ENCODE measurements at regions not wholly inside any gene's neighbourhood (a gene's known extent, or its start where the extent isn't known, plus 50 kb on each side); places are given as distances from the start of the nearest gene placed in this dataset.
"Not testable (repeated sequence)": the region's sequence is repeated elsewhere in the genome, so short reads cannot be mapped to it uniquely, and the experiment has no call there.

DNA sequence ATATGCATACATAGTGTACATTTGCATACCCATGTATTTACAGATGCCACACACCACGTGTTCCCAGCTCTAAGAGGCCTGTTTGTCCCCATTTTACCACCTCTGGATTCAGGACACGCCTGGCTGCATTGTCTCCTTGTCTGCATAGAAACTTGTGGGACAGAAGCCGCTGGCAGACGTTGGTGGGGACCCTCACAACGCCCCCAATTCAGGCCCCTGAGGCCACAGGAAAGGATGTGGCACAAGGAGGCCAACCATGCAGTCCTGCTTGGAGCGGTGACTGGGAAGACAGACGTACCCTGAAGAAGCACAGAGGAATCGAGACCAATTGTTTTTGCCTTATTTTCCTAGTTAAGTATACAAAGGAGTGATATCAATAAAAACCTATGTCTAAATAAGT, 96.1 kb downstream of the ANKRD10 start:
- no peak for TF ChIP-seq CTCF (IDR thresholded peaks at IDR 0.05; ENCODE audit: low read depth, low read length, missing control alignments)
- DNase-seq (ENCODE audit: low read depth): no peak
- no peak overlapping the region for H3K4me3 ChIP-seq (ENCODE audit: low read depth, low read length)
- in situ Hi-C loops (cut with HindIII; ENCODE audit: low sequenced_read_pairs): loop anchor here (25.0 kb wide), 1 partner anchor 206 kb away; the partner anchor contains the start of gene NAXD

DNA sequence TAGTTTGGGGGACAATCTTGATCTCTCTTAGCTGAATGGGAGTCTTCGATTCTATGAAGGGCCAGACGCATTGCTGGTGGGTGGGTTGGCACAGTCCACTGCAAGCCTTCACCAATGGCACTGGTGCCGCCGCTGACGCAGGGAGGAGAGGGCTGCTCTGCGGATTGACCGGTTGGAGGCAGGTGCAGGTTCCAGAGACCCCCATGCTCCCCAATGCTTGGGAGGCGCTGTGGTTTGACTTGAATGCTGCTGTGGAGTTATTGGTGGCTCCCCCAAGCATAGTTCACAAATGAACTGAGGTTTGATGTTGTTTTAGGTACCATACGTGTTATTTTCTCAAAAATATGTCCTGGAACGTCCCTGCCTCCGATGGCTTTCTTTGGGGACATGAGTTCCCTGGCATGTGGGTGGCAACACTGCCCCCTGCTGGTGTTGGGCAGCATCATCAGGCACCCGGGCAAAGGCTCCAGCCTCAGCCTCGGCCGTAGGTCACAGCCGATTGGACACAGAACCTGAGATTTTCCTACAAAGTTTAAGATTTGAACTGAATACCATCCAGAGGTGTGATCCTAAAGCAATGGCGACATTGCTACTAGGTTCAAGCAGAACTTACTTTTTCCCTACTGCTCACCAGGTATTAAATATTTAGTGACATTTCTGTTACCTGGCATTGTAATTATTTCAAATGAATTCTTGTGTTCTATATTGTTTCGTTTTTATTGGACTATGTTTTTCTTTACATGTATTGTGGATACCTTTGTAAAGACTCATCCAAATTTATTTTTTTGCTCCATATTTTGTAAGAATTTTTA, 95.5 kb downstream of the ANKRD10 start:
- H3K4me3 ChIP-seq (ENCODE audit: low read depth, low read length): no peak overlapping the region
- TF ChIP-seq CTCF (IDR thresholded peaks at IDR 0.05; ENCODE audit: low read depth, low read length, missing control alignments): peak; percentile 96
- in situ Hi-C loops (cut with HindIII; ENCODE audit: low sequenced_read_pairs): loop anchor here (25.0 kb wide), 1 partner anchor 207 kb away; the partner anchor contains the start of gene NAXD
- DNase-seq (ENCODE audit: low read depth): peak; percentile 24

DNA sequence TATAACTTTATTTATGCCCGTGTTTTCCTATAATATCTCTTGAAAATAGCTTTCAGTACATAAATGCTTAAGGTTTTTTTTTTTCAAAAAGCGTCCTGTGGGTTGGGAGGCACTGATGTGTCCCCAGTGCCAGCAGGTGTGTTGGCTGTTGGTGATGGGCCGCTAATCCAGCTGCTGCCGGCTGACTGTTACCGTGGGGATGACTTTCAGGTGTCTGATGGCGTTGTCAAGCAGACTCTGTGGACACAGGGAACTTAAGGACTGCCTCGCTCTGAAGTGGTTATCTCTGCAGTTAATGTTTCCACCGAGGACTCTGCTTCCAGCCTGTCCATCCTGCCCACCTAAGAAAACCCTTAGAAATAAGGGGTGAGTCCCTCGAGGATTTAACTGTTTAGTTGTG, 94.5 kb downstream of the ANKRD10 start:
- TF ChIP-seq CTCF (IDR thresholded peaks at IDR 0.05; ENCODE audit: low read depth, low read length, missing control alignments): no peak
- in situ Hi-C loops (cut with HindIII; ENCODE audit: low sequenced_read_pairs): loop anchor here (25.0 kb wide), 1 partner anchor 208 kb away; the partner anchor contains the start of gene NAXD
- DNase-seq (ENCODE audit: low read depth): no peak
- H3K4me3 ChIP-seq (ENCODE audit: low read depth, low read length): no peak overlapping the region

DNA sequence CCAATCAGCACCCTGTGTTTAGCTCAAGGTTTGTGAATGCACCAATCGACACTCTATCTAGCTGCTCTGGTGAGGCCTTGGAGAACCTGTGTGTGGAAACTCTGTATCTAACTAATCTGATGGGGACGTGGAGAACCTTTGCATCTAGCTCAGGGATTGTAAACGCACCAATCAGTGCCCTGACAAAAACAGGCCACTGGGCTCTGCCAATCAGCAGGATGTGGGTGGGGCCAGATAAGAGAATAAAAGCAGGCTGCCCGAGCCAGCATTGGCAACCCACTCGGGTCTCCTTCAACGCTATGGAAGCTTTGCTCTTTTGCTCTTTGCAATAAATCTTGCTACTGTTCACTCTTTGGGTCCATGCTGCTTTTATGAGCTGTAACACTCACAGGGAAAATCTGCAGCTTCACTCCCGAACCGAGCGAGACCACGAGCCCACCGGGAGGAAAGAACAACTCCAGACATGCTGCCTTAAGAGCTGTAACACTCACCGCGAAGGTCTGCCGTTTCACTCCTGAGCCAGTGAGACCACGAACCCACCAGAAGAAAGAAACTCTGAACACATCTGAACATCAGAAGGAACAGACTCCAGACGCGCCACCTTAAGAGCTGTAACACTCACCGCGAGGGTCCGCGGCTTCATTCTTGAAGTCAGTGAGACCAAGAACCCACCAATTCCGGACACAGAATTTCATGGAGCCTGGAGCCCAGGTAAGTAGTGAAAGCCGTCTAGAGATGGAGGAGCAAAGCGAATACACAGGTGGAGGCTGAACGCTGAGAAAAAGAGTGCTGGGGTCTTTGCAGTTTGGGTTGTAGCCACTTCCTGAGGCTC, 92.8 kb downstream of the ANKRD10 start:
- DNase-seq (ENCODE audit: low read depth); H3K4me3 ChIP-seq (ENCODE audit: low read depth, low read length): not testable (repeated sequence)
- in situ Hi-C loops (cut with HindIII; ENCODE audit: low sequenced_read_pairs): loop anchor here (25.0 kb wide), 1 partner anchor 210 kb away; the partner anchor contains the start of gene NAXD

DNA sequence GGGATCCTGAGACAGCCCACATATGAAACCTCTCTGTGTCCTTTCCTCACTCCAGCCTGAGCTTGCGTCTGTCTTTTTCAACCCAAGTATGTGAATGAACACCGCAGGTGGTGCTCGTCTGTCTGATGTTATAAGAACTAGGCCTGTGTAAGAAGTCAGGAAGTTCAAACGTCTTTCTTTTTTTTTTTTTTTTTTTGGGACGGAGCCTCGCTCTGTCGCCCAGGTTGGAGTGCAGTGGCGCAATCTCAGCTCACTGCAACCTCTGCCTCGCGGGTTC, 92.3 kb downstream of the ANKRD10 start:
- in situ Hi-C loops (cut with HindIII; ENCODE audit: low sequenced_read_pairs): loop anchor here (25.0 kb wide), 1 partner anchor 210 kb away; the partner anchor contains the start of gene NAXD
- DNase-seq (ENCODE audit: low read depth): no peak
- H3K4me3 ChIP-seq (ENCODE audit: low read depth, low read length): no peak overlapping the region
- TF ChIP-seq CTCF (IDR thresholded peaks at IDR 0.05; ENCODE audit: low read depth, low read length, missing control alignments): no peak

GRCh38 chr13:110824702-110825300, 90.1 kb downstream of the ANKRD10 start:
- no peak overlapping the region for H3K4me3 ChIP-seq (ENCODE audit: low read depth, low read length)
- TF ChIP-seq CTCF (IDR thresholded peaks at IDR 0.05; ENCODE audit: low read depth, low read length, missing control alignments): no peak
- DNase-seq (ENCODE audit: low read depth): no peak
- in situ Hi-C loops (cut with HindIII; ENCODE audit: low sequenced_read_pairs): loop anchor here (25.0 kb wide), 1 partner anchor 212 kb away; the partner anchor contains the start of gene NAXD
